Breast epithelium (tissue), 4 donors: ENCODE measurements at regions not wholly inside any gene's neighbourhood (a gene's known extent, or its start where the extent isn't known, plus 50 kb on each side); places are given as distances from the start of the nearest gene placed in this dataset.
"Not testable (repeated sequence)": the region's sequence is repeated elsewhere in the genome, so short reads cannot be mapped to it uniquely, and the experiment has no call there.

Experiments
- DNase-seq, 2 donors: peaks; one replicate each; pipeline ENCODE4 v3.0.0-alpha.2; 2019; ENCODE audit warnings: low spot score in 2 of 2
- H3K27ac ChIP-seq, 2 donors: fragments of 200-600 bp; sonication (generic) in 1 of 2; one replicate each; pipeline ENCODE4 v1.5.1; 2016 to 2019; ENCODE audit warnings: mild to moderate bottlenecking in 1 of 2
- H3K27me3 ChIP-seq, 2 donors: fragments of 200-600 bp; sonication (generic) in 1 of 2; one replicate each; pipeline versions ENCODE4 v1.5.1 to v1.6.0; 2017 to 2019; ENCODE audit warnings: control low read depth in 1 of 2, mild to moderate bottlenecking in 1 of 2
- H3K36me3 ChIP-seq: fragments of 200-600 bp; one replicate; pipeline ENCODE4 v1.5.1; 2019
- H3K4me1 ChIP-seq, 2 donors: fragments of 200-600 bp; sonication (generic); one replicate each; pipeline ENCODE4 v1.5.1; 2016 to 2019; ENCODE audit warnings: control low read depth in 1 of 2
- H3K4me3 ChIP-seq, 3 donors: fragments of 200-600 bp; sonication (generic); 1 replicate in 2 of 3; 2 replicates in 1 of 3; pipeline ENCODE4 v1.5.1; 2016 to 2019; ENCODE audit warnings: mild to moderate bottlenecking in 3 of 3, moderate library complexity in 2 of 3
- H3K9me3 ChIP-seq, 2 donors: fragments of 200-600 bp; sonication (generic) in 1 of 2; one replicate each; pipeline ENCODE4 v1.5.1; 2016 to 2019; ENCODE audit warnings: control low read depth in 1 of 2
- POLR2A ChIP-seq: fragments of 450-650 bp; IDR thresholded peaks from one replicate; pipeline ENCODE4 v1.6.1; 2016; ENCODE audit warnings: antibody characterized with exemption, mild to moderate bottlenecking, moderate library complexity
- POLR2AphosphoS5 ChIP-seq, 3 donors: sonication (generic); formaldehyde crosslinking; IDR thresholded peaks; one replicate each; pipeline ENCODE4 v1.6.1; 2017; ENCODE audit warnings: antibody characterized with exemption in 3 of 3
- intact Hi-C: fragments of 100-400 bp; cut with DNase I; formaldehyde crosslinking; loops from one replicate; pipeline ENCODE4 v1.15.1; 2023; ENCODE audit warnings: low total_unique reads
- TF ChIP-seq, protein P1 (sequence below), 3 donors: fragments of 450-650 bp; IDR thresholded peaks; one replicate each; pipeline ENCODE4 v1.5.1; 2016 to 2017; ENCODE audit warnings: antibody characterized with exemption in 3 of 3, mild to moderate bottlenecking in 3 of 3, moderate library complexity in 3 of 3

GRCh38 chr5:145661737-145662485 is 173.2 kb downstream of the PRELID2 start:
- DNase-seq, result no peak
- Histone ChIP-seq H3K9me3 (no peaks in the 10 kb centered on the region), H3K27me3 (no peaks in the 10 kb centered on the region), H3K36me3 (no peaks in the 10 kb centered on the region), H3K4me3 (no peak overlapping the region), H3K27ac (no peak overlapping the region), H3K4me1 (no peaks in the 10 kb centered on the region)
- intact Hi-C loops, result no loop called here
- TF ChIP-seq POLR2AphosphoS5 (IDR thresholded peaks at IDR 0.05) (no peak), POLR2A (no peak)
- TF ChIP-seq, protein P1, sequence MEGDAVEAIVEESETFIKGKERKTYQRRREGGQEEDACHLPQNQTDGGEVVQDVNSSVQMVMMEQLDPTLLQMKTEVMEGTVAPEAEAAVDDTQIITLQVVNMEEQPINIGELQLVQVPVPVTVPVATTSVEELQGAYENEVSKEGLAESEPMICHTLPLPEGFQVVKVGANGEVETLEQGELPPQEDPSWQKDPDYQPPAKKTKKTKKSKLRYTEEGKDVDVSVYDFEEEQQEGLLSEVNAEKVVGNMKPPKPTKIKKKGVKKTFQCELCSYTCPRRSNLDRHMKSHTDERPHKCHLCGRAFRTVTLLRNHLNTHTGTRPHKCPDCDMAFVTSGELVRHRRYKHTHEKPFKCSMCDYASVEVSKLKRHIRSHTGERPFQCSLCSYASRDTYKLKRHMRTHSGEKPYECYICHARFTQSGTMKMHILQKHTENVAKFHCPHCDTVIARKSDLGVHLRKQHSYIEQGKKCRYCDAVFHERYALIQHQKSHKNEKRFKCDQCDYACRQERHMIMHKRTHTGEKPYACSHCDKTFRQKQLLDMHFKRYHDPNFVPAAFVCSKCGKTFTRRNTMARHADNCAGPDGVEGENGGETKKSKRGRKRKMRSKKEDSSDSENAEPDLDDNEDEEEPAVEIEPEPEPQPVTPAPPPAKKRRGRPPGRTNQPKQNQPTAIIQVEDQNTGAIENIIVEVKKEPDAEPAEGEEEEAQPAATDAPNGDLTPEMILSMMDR (IDR thresholded peaks at IDR 0.05), result no peak

- Histone ChIP-seq H3K27me3 (no peaks in the 10 kb centered on the region), H3K27ac (no peak overlapping the region), H3K4me1 (no peaks in the 10 kb centered on the region), H3K36me3 (no peaks in the 10 kb centered on the region), H3K9me3 (peaks cover 0 to 3% of the 10 kb centered on the region in 2 donors), H3K4me3 (no peak overlapping the region)
- no peak for DNase-seq
- TF ChIP-seq, protein P1 (IDR thresholded peaks at IDR 0.05), result no peak
- TF ChIP-seq POLR2AphosphoS5 (IDR thresholded peaks at IDR 0.05) (no peak), POLR2A (no peak)
- intact Hi-C loops, result no loop called here
Observed at GRCh38 chr5:145660897-145661640, 174.1 kb downstream of the PRELID2 start.

- Histone ChIP-seq H3K4me3 (no peak overlapping the region), H3K36me3 (no peaks in the 10 kb centered on the region), H3K27ac (no peak overlapping the region), H3K9me3 (peaks cover 0 to 10% of the 10 kb centered on the region in 2 donors), H3K27me3 (no peaks in the 10 kb centered on the region), H3K4me1 (no peaks in the 10 kb centered on the region)
- intact Hi-C loops, result no loop called here
- TF ChIP-seq, protein P1 (IDR thresholded peaks at IDR 0.05), result no peak
- TF ChIP-seq POLR2AphosphoS5 (IDR thresholded peaks at IDR 0.05) (no peak), POLR2A (no peak)
- no peak for DNase-seq
Observed at GRCh38 chr5:145658435-145658834, 176.7 kb downstream of the PRELID2 start.

DNA sequence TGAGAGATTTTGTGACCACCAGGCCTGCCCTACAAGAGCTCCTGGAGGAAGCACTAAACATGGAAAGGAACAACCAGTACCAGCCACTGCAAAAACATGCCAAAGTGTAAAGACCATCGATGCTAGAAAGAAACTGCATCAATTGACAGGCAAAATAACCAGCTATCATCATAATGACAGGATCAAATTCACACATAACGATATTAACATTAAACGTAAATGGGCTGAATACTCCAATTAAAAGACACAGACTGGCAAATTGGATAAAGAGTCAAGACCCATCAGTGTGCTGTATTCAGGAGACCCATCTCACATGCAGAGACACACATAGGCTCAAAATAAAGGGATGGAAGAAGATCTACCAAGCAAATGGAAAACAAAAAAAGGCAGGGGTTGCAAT is 182.4 kb downstream of the PRELID2 start:
- intact Hi-C loops, H3K27me3 ChIP-seq, H3K4me3 ChIP-seq: not testable (repeated sequence)

DNA sequence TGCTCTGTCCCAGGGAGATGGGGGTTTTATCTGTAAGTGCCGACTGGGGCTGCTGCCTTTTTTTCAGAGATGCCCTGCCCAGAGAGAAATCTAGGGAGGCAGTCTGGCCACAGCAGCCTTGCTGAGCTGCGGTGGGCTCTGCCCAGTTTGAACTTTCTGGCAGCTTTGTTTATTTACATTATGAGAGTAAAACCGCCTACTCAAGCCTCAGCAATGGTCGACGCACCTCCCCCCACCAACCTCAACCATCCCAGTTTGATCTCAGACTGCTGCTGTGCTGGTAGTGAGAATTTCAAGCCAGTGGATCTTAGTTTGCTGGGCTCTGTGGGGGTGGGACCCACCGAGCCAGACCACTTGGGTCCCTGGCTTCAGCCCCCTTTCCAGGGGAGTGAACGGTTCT is 188.0 kb downstream of the PRELID2 start:
- intact Hi-C loops, H3K4me3 ChIP-seq, H3K27me3 ChIP-seq, DNase-seq, H3K36me3 ChIP-seq, H3K4me1 ChIP-seq, H3K27ac ChIP-seq: not testable (repeated sequence)
- H3K9me3 ChIP-seq, result peaks cover under 1 to 15% of the 10 kb centered on the region in 2 donors

More for the DNA sequence above, 182.4 kb downstream of the PRELID2 start:
- not testable (repeated sequence) for DNase-seq, H3K9me3 ChIP-seq, H3K36me3 ChIP-seq, H3K27ac ChIP-seq, H3K4me1 ChIP-seq

DNA sequence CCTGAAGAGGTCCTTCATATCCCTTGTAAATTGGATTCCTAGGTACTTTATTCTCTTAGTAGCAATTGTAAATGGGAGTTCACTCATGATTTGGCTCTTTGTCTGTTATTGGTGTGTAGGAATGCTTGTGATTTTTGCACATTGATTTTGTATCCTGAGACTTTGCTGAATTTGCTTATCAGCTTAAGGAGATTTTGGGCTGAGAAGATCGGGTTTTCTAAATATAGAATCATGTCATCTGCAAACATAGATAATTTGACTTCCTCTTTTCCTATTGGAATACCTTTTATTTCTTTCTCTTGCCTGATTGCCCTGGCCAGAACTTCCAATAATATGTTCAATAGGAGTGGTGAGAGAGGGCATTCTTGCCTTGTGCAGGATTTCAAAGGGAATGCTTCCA is 191.9 kb downstream of the PRELID2 start:
- H3K27ac ChIP-seq, H3K27me3 ChIP-seq, intact Hi-C loops, H3K4me3 ChIP-seq, DNase-seq, H3K4me1 ChIP-seq, H3K36me3 ChIP-seq: not testable (repeated sequence)
- H3K9me3 ChIP-seq, result peaks cover 0 to 24% of the 10 kb centered on the region in 2 donors
